ENCODE measurements at regions not wholly inside any gene's neighbourhood (a gene's known extent, or its start where the extent isn't known, plus 50 kb on each side); places are given as distances from the start of the nearest gene placed in this dataset.

DNA sequence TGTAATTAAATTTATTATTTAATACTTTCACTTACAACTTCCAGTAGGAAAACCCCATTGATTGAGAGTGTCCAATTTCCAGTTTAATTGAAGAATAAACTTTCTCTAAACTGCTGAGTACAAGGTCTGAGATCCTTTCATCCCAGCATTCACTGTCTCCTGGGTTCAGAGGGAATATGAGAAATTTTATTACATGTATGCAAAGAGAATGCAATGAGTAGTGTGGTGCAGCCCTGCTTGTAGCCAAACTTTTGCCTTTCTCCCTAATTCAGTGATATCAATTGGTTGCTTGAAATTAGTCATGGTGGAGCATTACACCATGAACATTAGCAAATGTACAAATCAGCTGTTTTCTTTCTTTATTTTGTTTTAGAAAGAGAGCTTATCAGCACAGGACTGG, 780.6 kb upstream of the MDGA2 start:
- Histone ChIP-seq H3K4me3 (no peak overlapping the region), H3K36me3 (no peaks in the 10 kb centered on the region), H3K9me3 (no peaks in the 10 kb centered on the region), H3K27me3 (no peaks in the 10 kb centered on the region), H3K27ac (no peak overlapping the region), H3K4me1 (ENCODE audit: insufficient read depth) (no peaks in the 10 kb centered on the region)
- intact Hi-C loops (cut with DNase I): no loop called here
- TF ChIP-seq EP300 (IDR thresholded peaks at IDR 0.05): no peak
- no peak for TF ChIP-seq CTCF (IDR thresholded peaks at IDR 0.05)
- TF ChIP-seq POLR2A (IDR thresholded peaks at IDR 0.05): no peak
- no peak for DNase-seq

- Histone ChIP-seq H3K36me3 (no peaks in the 10 kb centered on the region), H3K27ac (no peak overlapping the region), H3K4me3 (no peak overlapping the region), H3K27me3 (no peaks in the 10 kb centered on the region), H3K4me1 (ENCODE audit: insufficient read depth) (no peaks in the 10 kb centered on the region), H3K9me3 (no peaks in the 10 kb centered on the region)
- WGBS, 3 donors: 87 to 95% (median 94%) methylated on average over 2 of the region's 2 CpGs
- no peak for DNase-seq
- intact Hi-C loops (cut with DNase I): no loop called here
- no peak for TF ChIP-seq POLR2A (IDR thresholded peaks at IDR 0.05)
- TF ChIP-seq CTCF (IDR thresholded peaks at IDR 0.05): no peak
- no peak for TF ChIP-seq EP300 (IDR thresholded peaks at IDR 0.05)
Measured at GRCh38 chr14:48454887-48455286, 779.5 kb upstream of the MDGA2 start.

- no peak overlapping the region for H3K27ac ChIP-seq
- H3K27me3 ChIP-seq: no peaks in the 10 kb centered on the region
- TF ChIP-seq POLR2A (IDR thresholded peaks at IDR 0.05) (no peak), EP300 (IDR thresholded peaks at IDR 0.05) (no peak), CTCF (IDR thresholded peaks at IDR 0.05) (no peak)
- intact Hi-C loops (cut with DNase I): no loop called here
- no peak for DNase-seq
- H3K4me3 ChIP-seq: no peak overlapping the region
- H3K4me1 ChIP-seq (ENCODE audit: insufficient read depth): no peaks in the 10 kb centered on the region
- 73 to 77% (median 74%) methylated on average over 2 of the region's 2 CpGs for WGBS, 3 donors
- no peaks in the 10 kb centered on the region for H3K36me3 ChIP-seq
- no peaks in the 10 kb centered on the region for H3K9me3 ChIP-seq
Measured at GRCh38 chr14:48452437-48452995, 777.1 kb upstream of the MDGA2 start.

- no peaks in the 10 kb centered on the region for H3K9me3 ChIP-seq
- no peak for DNase-seq
- no peaks in the 10 kb centered on the region for H3K27me3 ChIP-seq
- H3K4me1 ChIP-seq (ENCODE audit: insufficient read depth): no peaks in the 10 kb centered on the region
- H3K36me3 ChIP-seq: no peaks in the 10 kb centered on the region
- no peak for TF ChIP-seq CTCF (IDR thresholded peaks at IDR 0.05)
- no peak for TF ChIP-seq POLR2A (IDR thresholded peaks at IDR 0.05)
- no peak for TF ChIP-seq EP300 (IDR thresholded peaks at IDR 0.05)
- WGBS, 3 donors: 40 to 48% (median 43%) methylated on average over 2 of the region's 2 CpGs
- H3K4me3 ChIP-seq: no peak overlapping the region
- H3K27ac ChIP-seq: no peak overlapping the region
- intact Hi-C loops (cut with DNase I): no loop called here
Measured at GRCh38 chr14:48435221-48435620, 759.8 kb upstream of the MDGA2 start.

All from ovary (tissue), 7 donors.